ENCODE measurements at regions not wholly inside any gene's neighbourhood (a gene's known extent, or its start where the extent isn't known, plus 50 kb on each side); places are given as distances from the start of the nearest gene placed in this dataset.

- DNase-seq (ENCODE audit: low read depth) (no peak), FAIRE-seq (no peak)
- H3K27me3 ChIP-seq (ENCODE audit: control insufficient read depth, insufficient read depth, low read length): no peaks in the 10 kb centered on the region
- TF ChIP-seq CTCF (IDR thresholded peaks at IDR 0.05; ENCODE audit: insufficient read depth, low read length, severe bottlenecking): no peak
- H3K36me3 ChIP-seq (ENCODE audit: control insufficient read depth, insufficient read depth, low read length): no peaks in the 10 kb centered on the region
- H3K4me3 ChIP-seq (ENCODE audit: low read depth, low read length): no peak overlapping the region
These were observed 104.8 kb downstream of the ASB7 start for GRCh38 chr15:100707229-100707628.

- FAIRE-seq: peak; percentile 75
- H3K27me3 ChIP-seq (ENCODE audit: control insufficient read depth, insufficient read depth, low read length): no peaks in the 10 kb centered on the region
- H3K4me3 ChIP-seq (ENCODE audit: low read depth, low read length): no peak overlapping the region
- DNase-seq (ENCODE audit: low read depth): no peak
- H3K36me3 ChIP-seq (ENCODE audit: control insufficient read depth, insufficient read depth, low read length): no peaks in the 10 kb centered on the region
- no peak for TF ChIP-seq CTCF (IDR thresholded peaks at IDR 0.05; ENCODE audit: insufficient read depth, low read length, severe bottlenecking)
These were observed 106.5 kb downstream of the ASB7 start for GRCh38 chr15:100708916-100709315.

DNA sequence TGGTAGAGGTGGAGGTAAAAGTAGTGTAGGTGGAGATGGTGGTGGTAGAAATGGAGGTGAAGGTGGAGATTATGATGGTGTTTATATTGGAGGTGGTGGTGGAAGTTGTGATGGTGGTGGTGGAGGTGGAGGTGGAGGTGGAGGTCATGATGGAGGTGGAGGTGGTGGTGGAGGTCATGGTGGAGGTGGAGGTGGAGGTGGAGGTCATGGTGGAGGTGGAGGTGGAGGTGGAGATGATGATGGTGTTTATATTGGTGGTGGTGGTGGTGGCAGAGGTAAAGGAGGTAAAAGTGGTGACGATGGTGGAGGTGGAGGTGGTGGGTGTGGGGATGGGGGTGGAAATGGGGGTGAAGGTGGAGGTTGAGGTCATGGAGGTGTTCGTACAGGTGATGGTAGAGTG, 107.8 kb downstream of the ASB7 start:
- no peak for DNase-seq (ENCODE audit: low read depth)
- H3K27me3 ChIP-seq (ENCODE audit: control insufficient read depth, insufficient read depth, low read length): no peaks in the 10 kb centered on the region
- H3K4me3 ChIP-seq (ENCODE audit: low read depth, low read length): no peak overlapping the region
- H3K36me3 ChIP-seq (ENCODE audit: control insufficient read depth, insufficient read depth, low read length): no peaks in the 10 kb centered on the region
- no peak for TF ChIP-seq CTCF (IDR thresholded peaks at IDR 0.05; ENCODE audit: insufficient read depth, low read length, severe bottlenecking)
- FAIRE-seq: peak; percentile 93

DNA sequence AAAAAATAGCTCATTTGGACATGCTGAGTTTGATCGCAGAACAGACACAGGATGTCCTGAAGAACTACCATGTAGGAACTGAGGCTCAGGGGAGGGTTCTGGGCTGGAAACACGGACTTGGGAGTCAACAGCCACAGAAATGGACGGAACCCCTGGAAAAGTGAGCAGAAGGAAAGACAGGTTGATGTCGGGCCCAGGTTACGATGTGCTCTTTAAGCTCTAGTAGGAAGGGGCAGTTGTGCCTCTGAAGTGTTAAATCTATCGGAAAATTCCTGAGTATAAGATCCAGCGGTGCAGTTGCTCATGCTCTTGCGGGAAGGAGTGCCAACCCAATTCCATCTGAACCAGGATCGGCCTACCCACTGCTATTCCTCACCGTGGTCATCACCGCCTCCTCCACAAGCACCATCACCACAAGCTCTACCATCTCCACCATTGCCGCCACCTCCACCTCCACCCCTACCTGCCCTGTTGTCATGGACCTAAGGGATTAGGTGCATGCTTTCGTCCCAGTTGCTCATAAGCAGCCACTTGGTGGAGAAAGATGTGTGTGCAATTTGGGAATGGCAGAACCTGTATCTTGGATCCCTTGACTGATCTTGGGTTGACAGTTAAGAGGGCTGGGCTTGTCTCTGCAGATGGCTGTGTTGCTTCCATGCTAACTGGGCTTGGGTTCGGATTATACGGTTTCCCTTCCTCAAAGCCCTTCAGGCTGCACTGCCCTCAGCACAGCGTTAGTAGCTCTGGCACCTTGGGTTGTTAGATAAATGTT, 108.5 kb downstream of the ASB7 start:
- FAIRE-seq (peak; percentile 75), DNase-seq (ENCODE audit: low read depth) (no peak)
- no peak for TF ChIP-seq CTCF (IDR thresholded peaks at IDR 0.05; ENCODE audit: insufficient read depth, low read length, severe bottlenecking)

DNA sequence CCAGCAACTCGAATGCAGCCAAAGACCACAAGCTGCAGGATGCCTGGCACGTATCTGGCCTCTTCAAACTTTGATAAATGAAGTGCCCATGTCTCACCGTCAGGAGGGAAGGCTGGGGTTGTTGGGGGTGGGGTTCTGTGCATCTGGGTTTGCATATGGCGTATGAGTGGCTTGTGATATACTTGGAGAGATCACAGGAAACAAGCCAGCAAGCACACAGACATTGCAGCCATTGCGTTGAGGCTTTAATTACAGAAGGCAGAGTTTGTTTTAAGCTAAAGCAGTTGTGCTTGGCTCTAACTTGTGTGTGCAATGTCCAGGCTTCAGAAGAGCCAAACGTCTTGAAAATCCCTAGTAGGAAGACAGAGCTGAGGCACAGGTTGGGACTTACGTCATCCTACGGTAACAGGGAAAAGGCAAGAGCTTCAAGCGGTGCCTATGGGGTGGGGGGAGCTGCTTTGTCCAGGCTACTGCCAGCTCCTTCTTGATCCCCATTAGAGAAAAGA, 109.2 kb downstream of the ASB7 start:
- Histone ChIP-seq H3K36me3 (ENCODE audit: control insufficient read depth, insufficient read depth, low read length) (no peaks in the 10 kb centered on the region), H3K4me3 (ENCODE audit: low read depth, low read length) (no peak overlapping the region), H3K27me3 (ENCODE audit: control insufficient read depth, insufficient read depth, low read length) (no peaks in the 10 kb centered on the region)
- no peak for FAIRE-seq
- no peak for TF ChIP-seq CTCF (IDR thresholded peaks at IDR 0.05; ENCODE audit: insufficient read depth, low read length, severe bottlenecking)
- no peak for DNase-seq (ENCODE audit: low read depth)

More for the DNA sequence above, 108.5 kb downstream of the ASB7 start:
- H3K36me3 ChIP-seq (ENCODE audit: control insufficient read depth, insufficient read depth, low read length): no peaks in the 10 kb centered on the region
- H3K4me3 ChIP-seq (ENCODE audit: low read depth, low read length): no peak overlapping the region
- no peaks in the 10 kb centered on the region for H3K27me3 ChIP-seq (ENCODE audit: control insufficient read depth, insufficient read depth, low read length)

DNA sequence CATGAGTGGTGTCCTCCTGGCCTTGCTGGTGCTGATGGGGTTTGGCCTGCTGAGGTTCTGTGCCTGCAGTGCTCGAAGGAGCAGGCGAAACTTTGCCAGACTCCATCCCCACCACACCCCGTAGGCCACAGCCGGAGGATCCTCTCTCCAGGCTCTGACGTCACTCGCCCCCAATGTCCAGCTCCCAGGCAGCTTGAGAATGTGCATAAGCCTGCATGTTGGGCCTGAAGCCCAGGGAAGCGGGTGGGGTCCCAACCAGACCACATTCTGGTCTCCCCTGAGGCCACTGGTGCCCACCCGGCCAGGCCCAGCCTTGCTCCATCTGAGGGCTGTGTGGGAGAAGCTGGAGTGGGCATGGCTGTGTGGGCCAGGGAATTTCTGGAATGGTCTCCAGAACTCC, 109.8 kb downstream of the ASB7 start:
- no peak for TF ChIP-seq CTCF (IDR thresholded peaks at IDR 0.05; ENCODE audit: insufficient read depth, low read length, severe bottlenecking)
- FAIRE-seq (no peak), DNase-seq (ENCODE audit: low read depth) (no peak)
- Histone ChIP-seq H3K4me3 (ENCODE audit: low read depth, low read length) (no peak overlapping the region), H3K27me3 (ENCODE audit: control insufficient read depth, insufficient read depth, low read length) (no peaks in the 10 kb centered on the region), H3K36me3 (ENCODE audit: control insufficient read depth, insufficient read depth, low read length) (no peaks in the 10 kb centered on the region)

All from bronchial epithelial cell (primary cell).